ENCODE measurements at regions not wholly inside any gene's neighbourhood (a gene's known extent, or its start where the extent isn't known, plus 50 kb on each side); places are given as distances from the start of the nearest gene placed in this dataset.

DNA sequence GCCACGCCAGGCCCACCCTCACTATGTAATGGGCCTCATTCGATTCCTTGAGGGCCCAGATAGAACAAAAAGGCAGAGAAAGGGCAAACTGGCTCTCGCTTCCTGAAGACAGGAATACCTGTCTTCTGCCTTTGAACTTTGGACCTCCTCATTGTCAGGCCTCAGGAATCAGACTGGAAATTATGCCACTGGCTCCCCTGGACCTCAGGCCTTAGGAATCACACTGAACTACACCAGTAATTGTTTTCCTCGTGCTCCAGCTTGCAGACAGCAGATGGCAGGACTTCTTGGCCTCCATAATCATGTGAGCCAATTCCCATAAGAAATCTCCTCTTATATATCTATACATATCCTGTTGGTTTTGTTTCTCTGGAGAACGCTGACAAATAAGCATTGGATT lies 258.6 kb upstream of the KCNG1 start:
- TF ChIP-seq, protein P1, sequence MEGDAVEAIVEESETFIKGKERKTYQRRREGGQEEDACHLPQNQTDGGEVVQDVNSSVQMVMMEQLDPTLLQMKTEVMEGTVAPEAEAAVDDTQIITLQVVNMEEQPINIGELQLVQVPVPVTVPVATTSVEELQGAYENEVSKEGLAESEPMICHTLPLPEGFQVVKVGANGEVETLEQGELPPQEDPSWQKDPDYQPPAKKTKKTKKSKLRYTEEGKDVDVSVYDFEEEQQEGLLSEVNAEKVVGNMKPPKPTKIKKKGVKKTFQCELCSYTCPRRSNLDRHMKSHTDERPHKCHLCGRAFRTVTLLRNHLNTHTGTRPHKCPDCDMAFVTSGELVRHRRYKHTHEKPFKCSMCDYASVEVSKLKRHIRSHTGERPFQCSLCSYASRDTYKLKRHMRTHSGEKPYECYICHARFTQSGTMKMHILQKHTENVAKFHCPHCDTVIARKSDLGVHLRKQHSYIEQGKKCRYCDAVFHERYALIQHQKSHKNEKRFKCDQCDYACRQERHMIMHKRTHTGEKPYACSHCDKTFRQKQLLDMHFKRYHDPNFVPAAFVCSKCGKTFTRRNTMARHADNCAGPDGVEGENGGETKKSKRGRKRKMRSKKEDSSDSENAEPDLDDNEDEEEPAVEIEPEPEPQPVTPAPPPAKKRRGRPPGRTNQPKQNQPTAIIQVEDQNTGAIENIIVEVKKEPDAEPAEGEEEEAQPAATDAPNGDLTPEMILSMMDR (conservative IDR thresholded peaks at IDR 0.05), result no peak
- TF ChIP-seq ZFX (IDR thresholded peaks at IDR 0.05), result no peak

All from C4-2B (cell line).